ENCODE measurements at regions not wholly inside any gene's neighbourhood (a gene's known extent, or its start where the extent isn't known, plus 50 kb on each side); places are given as distances from the start of the nearest gene placed in this dataset.
"Not testable (repeated sequence)": the region's sequence is repeated elsewhere in the genome, so short reads cannot be mapped to it uniquely, and the experiment has no call there.

GRCh38 chr5:62224987-62225601 lies 80.9 kb upstream of the KIF2A start:
- not testable (repeated sequence) for ATAC-seq
- TF ChIP-seq, protein P1, sequence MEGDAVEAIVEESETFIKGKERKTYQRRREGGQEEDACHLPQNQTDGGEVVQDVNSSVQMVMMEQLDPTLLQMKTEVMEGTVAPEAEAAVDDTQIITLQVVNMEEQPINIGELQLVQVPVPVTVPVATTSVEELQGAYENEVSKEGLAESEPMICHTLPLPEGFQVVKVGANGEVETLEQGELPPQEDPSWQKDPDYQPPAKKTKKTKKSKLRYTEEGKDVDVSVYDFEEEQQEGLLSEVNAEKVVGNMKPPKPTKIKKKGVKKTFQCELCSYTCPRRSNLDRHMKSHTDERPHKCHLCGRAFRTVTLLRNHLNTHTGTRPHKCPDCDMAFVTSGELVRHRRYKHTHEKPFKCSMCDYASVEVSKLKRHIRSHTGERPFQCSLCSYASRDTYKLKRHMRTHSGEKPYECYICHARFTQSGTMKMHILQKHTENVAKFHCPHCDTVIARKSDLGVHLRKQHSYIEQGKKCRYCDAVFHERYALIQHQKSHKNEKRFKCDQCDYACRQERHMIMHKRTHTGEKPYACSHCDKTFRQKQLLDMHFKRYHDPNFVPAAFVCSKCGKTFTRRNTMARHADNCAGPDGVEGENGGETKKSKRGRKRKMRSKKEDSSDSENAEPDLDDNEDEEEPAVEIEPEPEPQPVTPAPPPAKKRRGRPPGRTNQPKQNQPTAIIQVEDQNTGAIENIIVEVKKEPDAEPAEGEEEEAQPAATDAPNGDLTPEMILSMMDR (IDR thresholded peaks at IDR 0.05), result peak; percentile 38 to 50
- intact Hi-C loops (cut with DNase I), result loop anchor here in 1 of 2 donors (10.0 kb wide), 1 partner anchor 130 kb away; no protein-coding TSS in a partner anchor

DNA sequence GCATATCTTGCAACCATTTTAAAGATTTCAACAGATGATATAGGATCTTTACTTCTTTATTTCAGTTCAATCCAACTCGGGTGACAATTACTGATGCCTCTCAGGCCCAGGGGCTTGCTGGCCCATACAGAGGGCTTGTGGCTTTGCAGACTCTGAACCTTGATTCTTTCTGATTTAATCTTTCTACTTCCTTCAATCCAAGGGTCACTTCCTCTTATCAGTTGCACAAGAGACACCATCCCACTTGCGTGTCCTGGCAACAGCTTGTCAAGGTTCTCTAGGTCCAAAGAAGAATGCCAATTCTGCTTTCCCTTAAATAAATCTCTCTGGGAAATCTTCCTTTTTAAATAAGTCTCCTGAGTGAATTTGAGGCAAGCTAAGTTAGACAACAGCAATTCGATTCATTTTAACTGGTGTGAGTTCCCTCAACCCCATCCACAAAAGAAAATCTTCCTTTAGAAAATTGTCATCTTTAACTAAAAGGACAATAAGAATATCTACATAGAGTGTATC lies 75.1 kb upstream of the KIF2A start:
- DNase-seq; H3K9me3 ChIP-seq; H3K27me3 ChIP-seq; H3K27ac ChIP-seq; H3K36me3 ChIP-seq; H3K4me1 ChIP-seq; ATAC-seq; intact Hi-C loops (cut with DNase I); H3K4me3 ChIP-seq: not testable (repeated sequence)

More at GRCh38 chr5:62224987-62225601, 80.9 kb upstream of the KIF2A start:
- not testable (repeated sequence) for H3K36me3 ChIP-seq, H3K27ac ChIP-seq, H3K9me3 ChIP-seq, H3K27me3 ChIP-seq, H3K4me3 ChIP-seq, DNase-seq, H3K4me1 ChIP-seq

DNA sequence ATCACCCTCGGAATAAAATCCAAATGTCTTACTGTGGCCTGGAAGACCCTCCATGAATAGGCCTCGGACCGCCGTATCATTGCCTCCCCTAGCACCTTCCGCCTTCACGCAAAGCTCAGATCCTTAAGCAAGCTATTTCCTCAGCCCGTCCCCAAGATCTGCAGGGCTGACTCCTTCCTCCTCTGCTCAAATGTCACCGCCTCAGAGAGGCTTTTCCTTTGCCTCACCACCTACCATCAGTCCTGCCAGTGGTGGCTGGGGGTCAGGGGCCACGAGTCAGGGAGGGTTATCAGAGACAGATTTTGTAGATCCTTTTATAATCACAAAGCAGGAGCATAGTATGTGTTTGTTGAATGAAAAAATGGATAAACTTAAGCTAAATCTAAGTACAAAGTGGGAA lies 74.4 kb upstream of the KIF2A start:
- intact Hi-C loops (cut with DNase I), result no loop called here
- TF ChIP-seq, protein P1 (IDR thresholded peaks at IDR 0.05), result no peak
- H3K36me3 ChIP-seq, result no peaks in the 10 kb centered on the region
- H3K27ac ChIP-seq, result no peak overlapping the region
- H3K9me3 ChIP-seq, result no peaks in the 10 kb centered on the region
- no peak for ATAC-seq
- no peak for DNase-seq
- H3K27me3 ChIP-seq, result no peaks in the 10 kb centered on the region
- H3K4me1 ChIP-seq, result no peaks in the 10 kb centered on the region
- no peak overlapping the region for H3K4me3 ChIP-seq

DNA sequence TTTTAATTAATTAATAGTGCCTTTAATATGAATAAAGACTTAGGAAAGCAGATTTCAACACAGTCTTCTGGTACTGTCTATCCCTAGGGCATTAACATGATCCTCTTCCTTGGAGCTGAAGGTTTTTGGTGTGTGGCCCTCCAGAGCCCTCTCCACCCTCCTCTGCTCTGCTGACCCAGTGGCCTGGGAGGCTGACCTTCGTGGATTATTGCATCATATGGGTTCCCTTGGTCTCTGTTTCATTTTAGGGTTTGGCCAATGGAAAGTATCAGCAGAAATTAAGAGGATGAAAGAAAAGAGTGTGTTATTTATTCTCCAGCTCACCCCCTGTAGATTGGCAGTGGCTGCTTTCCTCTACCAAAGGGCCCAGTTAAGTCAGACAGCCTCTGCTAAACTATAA lies 73.8 kb upstream of the KIF2A start:
- H3K4me3 ChIP-seq; H3K4me1 ChIP-seq; H3K27ac ChIP-seq; intact Hi-C loops (cut with DNase I); DNase-seq; H3K9me3 ChIP-seq; H3K36me3 ChIP-seq; H3K27me3 ChIP-seq; ATAC-seq: not testable (repeated sequence)

- H3K27me3 ChIP-seq; H3K9me3 ChIP-seq; H3K4me1 ChIP-seq; H3K4me3 ChIP-seq; H3K27ac ChIP-seq; DNase-seq; intact Hi-C loops (cut with DNase I); H3K36me3 ChIP-seq: not testable (repeated sequence)
- peak; percentile 43 for ATAC-seq
These were observed 72.6 kb upstream of the KIF2A start for GRCh38 chr5:62233083-62234046.

DNA sequence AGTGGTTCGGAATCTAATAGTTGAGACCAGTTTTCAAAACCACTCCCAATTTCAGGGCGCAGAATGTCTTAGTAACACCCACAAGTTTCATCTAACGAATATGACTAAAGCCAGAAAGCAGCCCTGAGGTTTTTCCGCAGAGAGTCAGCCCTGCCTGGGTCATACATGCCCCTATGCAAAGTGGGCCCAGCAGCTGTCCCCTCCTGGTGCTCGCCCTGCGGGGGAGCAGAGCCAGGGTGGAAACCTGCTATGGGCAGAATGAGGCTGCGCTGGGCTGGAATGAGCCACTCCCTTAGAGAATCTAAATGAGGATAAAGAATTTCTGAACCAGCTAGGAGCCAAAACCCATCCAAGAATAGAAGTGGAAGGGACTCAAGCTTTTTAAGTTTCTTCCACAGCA lies 69.4 kb upstream of the KIF2A start:
- ATAC-seq; intact Hi-C loops (cut with DNase I): not testable (repeated sequence)
- DNase-seq, result peak in 1 of 4 donors; percentile 71

GRCh38 chr5:62237944-62238343 lies 68.1 kb upstream of the KIF2A start:
- intact Hi-C loops (cut with DNase I); H3K4me1 ChIP-seq; H3K36me3 ChIP-seq; H3K4me3 ChIP-seq; DNase-seq; H3K27ac ChIP-seq; H3K9me3 ChIP-seq; ATAC-seq; H3K27me3 ChIP-seq: not testable (repeated sequence)

More for the DNA sequence above, 69.4 kb upstream of the KIF2A start:
- H3K4me1 ChIP-seq, H3K27me3 ChIP-seq, H3K4me3 ChIP-seq, H3K9me3 ChIP-seq, H3K27ac ChIP-seq, H3K36me3 ChIP-seq: not testable (repeated sequence)

DNA sequence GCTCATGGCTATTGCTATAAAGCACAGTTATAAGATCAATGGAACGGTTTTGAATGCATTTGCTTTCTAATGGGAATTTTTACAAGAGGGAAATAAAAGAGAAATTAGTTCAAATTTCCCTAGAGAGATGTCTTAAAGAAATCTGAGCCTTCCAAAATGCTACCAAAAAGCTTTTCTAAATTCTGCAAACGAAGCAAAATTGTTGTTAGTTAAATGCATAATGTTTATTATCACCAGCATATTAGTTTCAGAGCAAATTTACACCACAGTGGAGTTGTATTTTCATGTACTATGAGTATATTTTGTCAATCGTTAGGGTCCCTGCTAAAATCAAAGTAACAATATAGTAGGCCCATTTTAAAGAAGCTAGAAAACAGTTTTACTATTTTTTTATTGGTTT lies 67.4 kb upstream of the KIF2A start:
- not testable (repeated sequence) for H3K9me3 ChIP-seq

GRCh38 chr5:62240494-62240893 lies 65.5 kb upstream of the KIF2A start:
- H3K36me3 ChIP-seq; ATAC-seq; DNase-seq; H3K27me3 ChIP-seq; intact Hi-C loops (cut with DNase I); H3K4me3 ChIP-seq; H3K9me3 ChIP-seq; H3K4me1 ChIP-seq; H3K27ac ChIP-seq: not testable (repeated sequence)

More for the DNA sequence above, 67.4 kb upstream of the KIF2A start:
- H3K27me3 ChIP-seq; H3K4me3 ChIP-seq; H3K27ac ChIP-seq; intact Hi-C loops (cut with DNase I); ATAC-seq; H3K4me1 ChIP-seq; H3K36me3 ChIP-seq; DNase-seq: not testable (repeated sequence)

DNA sequence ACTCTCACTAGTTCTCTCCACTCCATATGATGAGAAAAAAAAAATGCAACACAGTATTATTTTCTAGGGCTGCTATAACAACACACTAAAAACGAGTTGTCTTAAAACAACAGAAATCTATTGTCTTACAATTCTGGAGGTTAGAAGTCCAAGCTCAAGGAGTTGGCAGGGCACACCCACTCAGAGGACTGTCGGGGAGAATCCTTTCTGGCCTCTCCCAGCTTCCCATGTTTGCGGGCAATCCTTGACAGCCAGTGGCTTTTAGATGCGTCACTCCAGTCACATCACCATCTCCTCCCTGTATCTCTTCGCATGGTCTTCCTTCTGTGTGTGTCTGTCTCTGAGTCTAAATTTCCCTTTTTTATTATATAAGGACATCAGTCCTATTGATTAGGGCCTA lies 64.0 kb upstream of the KIF2A start:
- intact Hi-C loops (cut with DNase I); ATAC-seq; H3K27ac ChIP-seq; H3K4me3 ChIP-seq; DNase-seq; H3K9me3 ChIP-seq; H3K27me3 ChIP-seq; H3K4me1 ChIP-seq; H3K36me3 ChIP-seq: not testable (repeated sequence)

- H3K9me3 ChIP-seq; H3K27me3 ChIP-seq; intact Hi-C loops (cut with DNase I); H3K27ac ChIP-seq; H3K4me1 ChIP-seq; DNase-seq; ATAC-seq; H3K36me3 ChIP-seq; H3K4me3 ChIP-seq: not testable (repeated sequence)
These were observed 63.0 kb upstream of the KIF2A start for GRCh38 chr5:62243046-62243445.
